GF-D8 (cell line): ENCODE measurements at regions not wholly inside any gene's neighbourhood (a gene's known extent, or its start where the extent isn't known, plus 50 kb on each side); places are given as distances from the start of the nearest gene placed in this dataset.

Experiments used
- DNase-seq: peaks from one replicate; lab custom pipeline; 2025; lab: John Stamatoyannopoulos, UW

DNA sequence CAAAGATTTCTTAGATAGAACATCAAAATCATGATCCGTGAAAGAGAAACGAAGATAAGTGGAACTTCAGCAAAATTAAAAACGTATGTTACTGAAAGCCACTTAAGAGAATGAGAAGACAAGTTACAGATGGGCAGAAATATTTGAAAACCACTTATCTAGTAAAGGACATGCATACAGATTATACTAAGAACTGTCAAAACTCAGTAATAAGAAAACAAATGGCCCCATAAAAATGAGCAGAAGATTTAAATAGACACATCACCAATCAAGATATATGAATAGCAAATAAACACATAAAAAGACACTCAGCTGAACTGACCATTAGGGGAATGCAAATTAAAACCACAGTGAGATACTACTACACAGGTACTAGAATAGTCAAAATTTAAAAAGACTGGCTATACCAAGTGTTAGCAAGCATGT, 343.7 kb downstream of the PTEN start:
- DNase-seq = no peak

DNA sequence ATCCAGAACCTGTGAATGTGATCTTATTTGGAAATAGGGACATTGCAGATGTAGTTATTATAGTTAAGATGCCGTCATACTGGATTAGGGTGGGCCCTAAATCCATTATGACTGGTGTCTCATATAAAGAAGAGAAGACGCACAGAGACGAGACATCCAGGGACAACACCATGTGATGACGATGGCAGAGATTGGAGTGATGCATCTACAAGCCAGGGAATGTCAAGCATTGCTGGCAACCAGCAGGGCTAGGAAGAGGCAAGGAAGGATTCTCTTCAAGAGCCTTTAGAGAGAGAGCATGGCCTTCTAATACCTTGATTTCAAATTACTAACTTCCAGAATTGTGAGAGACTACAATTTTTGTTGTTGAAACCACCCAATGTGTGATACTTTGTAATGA, 345.8 kb downstream of the PTEN start:
- no peak for DNase-seq

GRCh38 chr10:88209837-88210561, 346.6 kb downstream of the PTEN start:
- no peak for DNase-seq

DNA sequence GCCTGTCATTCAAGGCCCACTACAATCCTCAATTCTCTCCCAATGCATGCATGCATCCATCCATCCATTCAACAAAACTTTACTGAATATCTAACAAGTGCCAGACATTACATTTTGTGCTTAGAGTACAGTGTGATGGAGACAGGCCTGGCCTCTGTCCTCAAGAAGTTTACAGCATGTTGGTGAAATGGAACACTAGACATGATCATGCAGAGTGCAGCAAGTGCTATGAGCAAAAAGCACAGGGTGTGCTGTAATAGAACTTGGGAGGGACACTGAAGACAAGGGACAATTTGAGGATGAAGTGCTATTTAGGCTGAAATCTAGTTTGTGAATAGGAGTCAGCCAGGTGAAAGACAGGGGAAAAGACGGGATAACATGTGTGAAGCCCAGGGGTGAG, 347.8 kb downstream of the PTEN start:
- DNase-seq = no peak

DNA sequence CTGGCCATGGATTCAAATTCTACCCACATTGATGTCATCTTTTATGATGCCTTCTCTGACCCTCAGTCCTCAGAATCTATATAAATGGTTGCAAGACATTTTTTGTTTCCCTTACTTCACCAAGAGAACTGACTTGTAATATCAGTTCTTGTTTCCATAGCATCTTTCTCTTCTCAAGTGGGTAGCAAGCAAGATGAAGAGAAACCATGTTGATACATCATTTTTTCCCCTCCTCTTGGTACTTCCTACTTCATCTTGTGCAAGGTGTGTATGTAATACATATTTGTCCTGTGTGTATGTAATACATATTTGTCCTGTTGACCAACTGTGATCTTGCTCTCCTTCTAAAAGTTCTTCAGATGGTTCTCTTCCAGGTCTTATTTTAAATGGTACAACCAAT, 348.6 kb downstream of the PTEN start:
- no peak for DNase-seq

GRCh38 chr10:88213065-88213605, 349.7 kb downstream of the PTEN start:
- no peak for DNase-seq

DNA sequence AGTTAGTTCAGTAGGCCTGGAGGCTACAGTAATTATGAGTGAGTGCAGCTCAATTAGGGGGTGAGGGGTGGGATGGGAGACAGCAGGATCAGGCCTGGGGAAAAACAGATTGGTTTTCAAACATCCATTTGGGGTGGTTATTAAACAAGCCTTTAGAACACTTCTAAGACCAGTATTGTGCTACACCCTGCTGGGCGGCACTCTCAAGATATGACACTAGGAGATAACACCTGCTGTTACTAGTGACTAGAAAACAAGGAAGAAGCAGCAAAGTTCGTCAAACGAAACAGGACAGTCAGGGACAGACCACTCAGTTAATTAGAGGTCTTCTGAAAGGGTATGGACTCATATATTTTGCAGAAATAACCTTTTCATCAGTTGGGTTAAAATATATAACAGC, 353.6 kb downstream of the PTEN start:
- DNase-seq = no peak

DNA sequence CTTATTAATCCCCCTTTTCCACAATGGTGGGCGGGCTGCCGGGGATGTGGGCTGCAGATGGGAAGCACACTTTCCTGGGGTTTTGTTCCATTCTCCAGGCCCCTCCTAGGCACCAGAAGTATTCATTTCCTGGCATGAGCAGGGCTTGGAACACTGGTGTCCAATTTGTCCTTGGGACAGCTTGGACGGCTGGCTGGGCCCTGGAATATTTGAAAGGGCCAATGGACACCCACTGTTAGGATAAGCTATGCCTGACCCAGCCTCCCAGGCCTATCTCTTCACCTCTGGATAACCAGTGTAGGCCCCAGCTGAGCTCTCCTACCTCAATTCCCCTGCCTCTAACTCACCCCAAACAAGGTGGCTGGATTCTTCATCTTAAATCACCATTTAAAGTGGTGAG, 354.9 kb downstream of the PTEN start:
- no peak for DNase-seq

- no peak for DNase-seq
Measured at GRCh38 chr10:88219753-88220152, 356.3 kb downstream of the PTEN start.

DNA sequence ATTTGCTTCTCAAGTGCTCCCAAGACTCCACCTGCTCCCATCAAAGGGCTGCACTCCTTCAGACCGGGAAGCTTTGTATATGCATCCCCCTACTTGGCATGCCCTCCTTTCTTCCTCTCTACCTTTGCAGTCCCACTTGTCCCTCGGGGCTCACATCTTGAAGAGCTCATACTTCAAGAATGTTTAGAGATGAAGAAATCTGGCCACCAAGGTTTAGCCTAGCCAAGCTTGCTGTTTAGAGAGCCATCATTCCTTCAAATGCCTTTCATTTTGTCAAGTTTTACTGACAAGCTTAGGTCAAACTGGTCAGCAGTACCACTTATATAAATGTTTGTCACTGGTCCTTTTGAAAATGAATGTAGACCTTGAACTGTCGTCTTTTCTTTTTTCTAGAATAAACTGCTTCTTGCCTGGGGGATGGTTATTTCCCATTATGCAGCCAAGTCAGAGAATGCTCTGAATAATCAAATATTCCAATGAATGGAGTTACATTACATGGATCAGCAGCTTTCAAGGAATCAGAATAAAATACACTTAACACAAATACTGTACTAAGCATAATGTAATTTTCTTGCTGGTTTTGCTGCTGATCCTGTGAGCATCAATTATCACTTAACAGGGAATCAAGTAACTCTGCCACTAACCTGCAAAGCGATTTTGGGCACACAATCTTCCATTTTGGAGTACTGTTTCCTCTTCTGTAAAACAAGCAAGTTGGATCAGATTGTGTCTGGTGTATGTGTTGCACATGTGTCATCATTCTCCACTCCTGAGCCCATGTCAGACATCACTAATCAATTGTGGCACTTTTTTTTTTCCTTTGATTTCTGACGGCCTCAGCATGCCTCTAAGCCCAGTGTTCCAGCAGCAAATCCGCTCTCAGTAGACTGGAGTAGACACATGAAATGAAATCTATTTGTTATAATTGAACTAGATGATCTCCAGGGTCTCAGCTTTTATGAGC, 357.9 kb downstream of the PTEN start:
- DNase-seq = no peak

GRCh38 chr10:88222881-88223280, 359.5 kb downstream of the PTEN start:
- DNase-seq = no peak
